A549 (cell line): ENCODE measurements at regions not wholly inside any gene's neighbourhood (a gene's known extent, or its start where the extent isn't known, plus 50 kb on each side); places are given as distances from the start of the nearest gene placed in this dataset.

Source experiments
- ATAC-seq, 2 experiments: fragments of 200-7000 bp in 1 of 2; fragments of >200 bp in 1 of 2; cut with Nextera tagmentation in 1 of 2; cut with Tn5 transposase in 1 of 2; 3 replicates each; pipeline versions ENCODE4 v1.8.0 to v1.9.1; 2018 to 2020; ENCODE audit warnings: mild to moderate bottlenecking in 1 of 2, moderate library complexity in 1 of 2
- CTCF ChIA-PET: fragments of 300-600 bp; sonication (Branson Sonifier 250); formaldehyde crosslinking; extraction: SDS; loops from one replicate; lab custom pipeline; 2021; ENCODE audit warnings: antibody characterized with exemption, inconsistent platforms; lab: Yijun Ruan, JAX
- POLR2A ChIA-PET: fragments of 350-600 bp; formaldehyde crosslinking; extraction: SDS; loops from one replicate; lab custom pipeline; 2021; ENCODE audit warnings: antibody characterized with exemption, inconsistent platforms; lab: Yijun Ruan, JAX
- DNase-seq, 2 experiments: peaks; one replicate each; pipeline versions ENCODE4 v3.0.0 to v3.0.0-alpha.2; 2011 to 2016; ENCODE audit warnings: low read depth in 1 of 2, low spot score in 1 of 2
- FAIRE-seq: peaks from 2 replicates; lab custom pipeline; 2011; peaks lifted over from hg19 to GRCh38; lab: Jason Lieb, UNC
- H3K27ac ChIP-seq, 2 experiments: fragments of >200 bp; sonication (Bioruptor Twin); formaldehyde crosslinking; 3 replicates each; pipeline ENCODE4 v1.5.1; 2016 to 2017
- H3K4me1 ChIP-seq: fragments of >200 bp; sonication (Bioruptor Twin); formaldehyde crosslinking; 3 replicates; pipeline ENCODE4 v1.6.1; 2016
- H3K4me2 ChIP-seq: fragments of >200 bp; sonication (Bioruptor Twin); formaldehyde crosslinking; 3 replicates; pipeline ENCODE4 v1.6.1; 2016
- H3K4me3 ChIP-seq: fragments of >200 bp; sonication (Bioruptor Twin); formaldehyde crosslinking; 3 replicates; pipeline ENCODE4 v1.5.1; 2016
- H3K9me3 ChIP-seq: fragments of >200 bp; sonication (Bioruptor Twin); formaldehyde crosslinking; 3 replicates; pipeline ENCODE4 v1.6.1; 2016
- BCL3 ChIP-seq: fragments of >200 bp; sonication (Bioruptor Twin); formaldehyde crosslinking; IDR thresholded peaks from 3 replicates; pipeline ENCODE4 v1.6.1; 2016
- BHLHE40 ChIP-seq: IDR thresholded peaks from 2 replicates; pipeline ENCODE4 v1.6.1; 2012; ENCODE audit warnings: low read depth, low read length, inconsistent platforms
- CEBPB ChIP-seq, 2 experiments: fragments of >200 bp in 1 of 2; sonication (Bioruptor Twin) in 1 of 2; formaldehyde crosslinking in 1 of 2; IDR thresholded peaks; 2 replicates each; pipeline ENCODE4 v1.6.1; 2012 to 2016
- CHD2 ChIP-seq: fragments of 150-350 bp; IDR thresholded peaks from 2 replicates; pipeline ENCODE4 v1.6.1; 2014; ENCODE audit warnings: low read length; ENCODE audit not compliant: partially characterized antibody
- EHF ChIP-seq: fragments of 250-450 bp; sonication (Bioruptor Pico); IDR thresholded peaks from 2 replicates; pipeline ENCODE4 v1.5.0; 2020; ENCODE audit warnings: mild to moderate bottlenecking
- ELK1 ChIP-seq: fragments of 150-350 bp; IDR thresholded peaks from 2 replicates; pipeline ENCODE4 v1.6.1; 2014; ENCODE audit warnings: low read depth, mild to moderate bottlenecking, low read length
- EP300 ChIP-seq, 2 experiments: fragments of >200 bp; sonication (Bioruptor Twin); formaldehyde crosslinking; IDR thresholded peaks; 2 replicates in 1 of 2; 3 replicates in 1 of 2; pipeline ENCODE4 v1.6.1; 2016 to 2017
- FOSB ChIP-seq: fragments of 250-450 bp; sonication (Bioruptor Pico); IDR thresholded peaks from 2 replicates; pipeline ENCODE4 v1.5.0; 2020; ENCODE audit warnings: mild to moderate bottlenecking, moderate library complexity
- FOXS1 ChIP-seq: fragments of 250-450 bp; sonication (Bioruptor Pico); IDR thresholded peaks from 2 replicates; pipeline ENCODE4 v1.5.0; 2020; ENCODE audit warnings: mild to moderate bottlenecking, moderate library complexity
- HMGXB4 ChIP-seq: fragments of 250-450 bp; sonication (Bioruptor Pico); IDR thresholded peaks from 2 replicates; pipeline ENCODE4 v1.5.0; 2021; ENCODE audit warnings: mild to moderate bottlenecking, moderate library complexity, borderline replicate concordance
- HOXA7 ChIP-seq: fragments of 250-450 bp; sonication (Bioruptor Pico); IDR thresholded peaks from 2 replicates; pipeline ENCODE4 v1.5.0; 2020; ENCODE audit warnings: mild to moderate bottlenecking, moderate library complexity
- HOXB13 ChIP-seq: fragments of 250-450 bp; sonication (Bioruptor Pico); IDR thresholded peaks from 2 replicates; pipeline ENCODE4 v1.5.0; 2020; ENCODE audit warnings: low read depth, mild to moderate bottlenecking, moderate library complexity
- JUN ChIP-seq, 2 experiments: fragments of >200 bp; sonication (Bioruptor Twin); formaldehyde crosslinking; IDR thresholded peaks; 2 replicates in 1 of 2; 3 replicates in 1 of 2; pipeline ENCODE4 v1.6.1; 2016 to 2017
- NFE2L2 ChIP-seq: fragments of 150-350 bp; conservative IDR thresholded peaks from 2 replicates; pipeline ENCODE4 v1.6.1; 2014; ENCODE audit warnings: low read length
- POLR2A ChIP-seq: IDR thresholded peaks from 2 replicates; pipeline ENCODE4 v1.6.1; 2012; ENCODE audit warnings: mild to moderate bottlenecking, low read length
- RAD21 ChIP-seq, 2 experiments: fragments of >200 bp in 1 of 2; sonication (Bioruptor Twin) in 1 of 2; formaldehyde crosslinking in 1 of 2; IDR thresholded peaks in 1 of 2; conservative IDR thresholded peaks in 1 of 2; 2 replicates in 1 of 2; 3 replicates in 1 of 2; pipeline ENCODE4 v1.6.1; 2012 to 2018; ENCODE audit warnings: inconsistent platforms in 1 of 2
- RCOR1 ChIP-seq: fragments of 150-350 bp; IDR thresholded peaks from 2 replicates; pipeline ENCODE4 v1.6.1; 2014; ENCODE audit warnings: antibody characterized with exemption, low read length, low read depth
- RNF2 ChIP-seq: fragments of 200-600 bp; sonication (generic); IDR thresholded peaks from 2 replicates; pipeline ENCODE4 v1.6.1; 2016; ENCODE audit warnings: low read depth, mild to moderate bottlenecking, antibody characterized with exemption, moderate library complexity, borderline replicate concordance
- SMC3 ChIP-seq: fragments of >200 bp; sonication (Bioruptor Twin); formaldehyde crosslinking; IDR thresholded peaks from 3 replicates; pipeline ENCODE4 v1.6.1; 2018; ENCODE audit warnings: inconsistent platforms
- ZSCAN20 ChIP-seq: fragments of 250-450 bp; sonication (Bioruptor Pico); IDR thresholded peaks from 2 replicates; pipeline ENCODE4 v1.8.0; 2022; ENCODE audit warnings: mild to moderate bottlenecking, moderate library complexity
- WGBS: methylation state at CpG from one replicate; pipeline ENCODE4 v1.1.6; 2017; ENCODE audit errors: missing lambda C conversion rate; 5-methylcytosine and 5-hydroxymethylcytosine counted together
- TF ChIP-seq, protein P1 (sequence below): fragments of 200-600 bp; sonication (generic); IDR thresholded peaks from 2 replicates; pipeline ENCODE4 v1.6.1; 2016; ENCODE audit warnings: antibody characterized with exemption, mild to moderate bottlenecking, moderate library complexity
- TF ChIP-seq, protein P2 (sequence below): fragments of >200 bp; sonication (Bioruptor Twin); formaldehyde crosslinking; IDR thresholded peaks from 3 replicates; pipeline ENCODE4 v1.5.1; 2016

DNA sequence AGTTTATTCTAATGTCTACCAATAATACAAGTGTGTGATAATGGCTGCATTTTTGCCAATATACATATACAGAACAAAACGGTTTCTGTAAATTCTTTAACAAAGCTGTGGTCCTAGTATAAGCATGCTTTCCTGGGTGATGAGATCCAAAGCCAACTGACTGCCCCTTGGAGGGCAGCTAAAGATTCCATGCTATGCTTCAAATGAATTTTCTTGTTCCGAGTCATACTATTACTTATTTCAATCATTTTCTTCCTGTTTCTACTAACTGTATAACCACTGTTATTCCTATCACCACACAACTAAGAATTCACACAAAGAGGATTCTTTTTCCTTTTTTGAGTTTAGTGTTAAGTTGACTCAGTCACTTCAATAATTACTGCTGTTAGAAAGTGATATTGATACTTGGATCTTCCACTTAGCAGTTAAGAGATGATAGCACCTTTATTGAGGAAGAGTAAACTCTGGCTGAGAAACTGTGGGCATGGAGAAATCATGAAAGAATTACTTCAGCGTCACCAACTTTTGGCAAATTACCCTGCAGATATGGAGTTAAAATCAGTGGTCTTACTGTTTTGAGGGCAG is 197.5 kb downstream of the ARL4A start:
- Histone ChIP-seq H3K4me1 (peaks cover 20% of the 10 kb centered on the region), H3K4me3 (no peak overlapping the region)
- peak in 1 of 2 experiments; percentile 50; a peak in 2 of 6 replicates for ATAC-seq
- WGBS, result 45% methylated on average over 3 of the region's 3 CpGs
- TF ChIP-seq HMGXB4 (CRISPR knock-in tag), result no peak
- no peak for TF ChIP-seq HOXB13 (CRISPR knock-in tag)
- no peak for TF ChIP-seq FOXS1 (CRISPR knock-in tag)
- no peak for TF ChIP-seq ZSCAN20 (CRISPR knock-in tag)
- no peak for TF ChIP-seq EHF (CRISPR knock-in tag)
- no peak for TF ChIP-seq RCOR1
- TF ChIP-seq CEBPB (IDR thresholded peaks at IDR 0.05), result no peak
- TF ChIP-seq HOXA7 (CRISPR knock-in tag), result no peak
- no peak for TF ChIP-seq CHD2
- no peak for TF ChIP-seq RNF2
- TF ChIP-seq, protein P1, sequence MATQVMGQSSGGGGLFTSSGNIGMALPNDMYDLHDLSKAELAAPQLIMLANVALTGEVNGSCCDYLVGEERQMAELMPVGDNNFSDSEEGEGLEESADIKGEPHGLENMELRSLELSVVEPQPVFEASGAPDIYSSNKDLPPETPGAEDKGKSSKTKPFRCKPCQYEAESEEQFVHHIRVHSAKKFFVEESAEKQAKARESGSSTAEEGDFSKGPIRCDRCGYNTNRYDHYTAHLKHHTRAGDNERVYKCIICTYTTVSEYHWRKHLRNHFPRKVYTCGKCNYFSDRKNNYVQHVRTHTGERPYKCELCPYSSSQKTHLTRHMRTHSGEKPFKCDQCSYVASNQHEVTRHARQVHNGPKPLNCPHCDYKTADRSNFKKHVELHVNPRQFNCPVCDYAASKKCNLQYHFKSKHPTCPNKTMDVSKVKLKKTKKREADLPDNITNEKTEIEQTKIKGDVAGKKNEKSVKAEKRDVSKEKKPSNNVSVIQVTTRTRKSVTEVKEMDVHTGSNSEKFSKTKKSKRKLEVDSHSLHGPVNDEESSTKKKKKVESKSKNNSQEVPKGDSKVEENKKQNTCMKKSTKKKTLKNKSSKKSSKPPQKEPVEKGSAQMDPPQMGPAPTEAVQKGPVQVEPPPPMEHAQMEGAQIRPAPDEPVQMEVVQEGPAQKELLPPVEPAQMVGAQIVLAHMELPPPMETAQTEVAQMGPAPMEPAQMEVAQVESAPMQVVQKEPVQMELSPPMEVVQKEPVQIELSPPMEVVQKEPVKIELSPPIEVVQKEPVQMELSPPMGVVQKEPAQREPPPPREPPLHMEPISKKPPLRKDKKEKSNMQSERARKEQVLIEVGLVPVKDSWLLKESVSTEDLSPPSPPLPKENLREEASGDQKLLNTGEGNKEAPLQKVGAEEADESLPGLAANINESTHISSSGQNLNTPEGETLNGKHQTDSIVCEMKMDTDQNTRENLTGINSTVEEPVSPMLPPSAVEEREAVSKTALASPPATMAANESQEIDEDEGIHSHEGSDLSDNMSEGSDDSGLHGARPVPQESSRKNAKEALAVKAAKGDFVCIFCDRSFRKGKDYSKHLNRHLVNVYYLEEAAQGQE, result no peak
- TF ChIP-seq BHLHE40, result no peak
- no peak for TF ChIP-seq RAD21 (conservative IDR thresholded peaks at IDR 0.05 in 1 of 2, IDR thresholded peaks at IDR 0.05 in 1 of 2)
- TF ChIP-seq, protein P2, sequence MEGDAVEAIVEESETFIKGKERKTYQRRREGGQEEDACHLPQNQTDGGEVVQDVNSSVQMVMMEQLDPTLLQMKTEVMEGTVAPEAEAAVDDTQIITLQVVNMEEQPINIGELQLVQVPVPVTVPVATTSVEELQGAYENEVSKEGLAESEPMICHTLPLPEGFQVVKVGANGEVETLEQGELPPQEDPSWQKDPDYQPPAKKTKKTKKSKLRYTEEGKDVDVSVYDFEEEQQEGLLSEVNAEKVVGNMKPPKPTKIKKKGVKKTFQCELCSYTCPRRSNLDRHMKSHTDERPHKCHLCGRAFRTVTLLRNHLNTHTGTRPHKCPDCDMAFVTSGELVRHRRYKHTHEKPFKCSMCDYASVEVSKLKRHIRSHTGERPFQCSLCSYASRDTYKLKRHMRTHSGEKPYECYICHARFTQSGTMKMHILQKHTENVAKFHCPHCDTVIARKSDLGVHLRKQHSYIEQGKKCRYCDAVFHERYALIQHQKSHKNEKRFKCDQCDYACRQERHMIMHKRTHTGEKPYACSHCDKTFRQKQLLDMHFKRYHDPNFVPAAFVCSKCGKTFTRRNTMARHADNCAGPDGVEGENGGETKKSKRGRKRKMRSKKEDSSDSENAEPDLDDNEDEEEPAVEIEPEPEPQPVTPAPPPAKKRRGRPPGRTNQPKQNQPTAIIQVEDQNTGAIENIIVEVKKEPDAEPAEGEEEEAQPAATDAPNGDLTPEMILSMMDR, result no peak
- no peak for TF ChIP-seq JUN (IDR thresholded peaks at IDR 0.05)
- TF ChIP-seq ELK1, result no peak
- no peak for TF ChIP-seq SMC3
- TF ChIP-seq, all 56 proteins: peak for 0
- CTCF ChIA-PET, result interaction anchor here (0.6 kb wide), 1 partner anchor 128 kb away, joined by 3 read pairs; no protein-coding TSS in a partner anchor
- POLR2A ChIA-PET, result no interaction called here
- Histone ChIP-seq H3K27ac (0 out of 6 replicates have a peak overlapping the region, but pooled peaks of 1 of the 2 experiments have one; percentile 1), H3K9me3 (no peaks in the 10 kb centered on the region), H3K4me2 (peak overlapping the region; percentile 47)
- no peak for FAIRE-seq
- no peak for DNase-seq

- Histone ChIP-seq H3K4me1 (peaks cover 18% of the 10 kb centered on the region), H3K4me2 (no peak overlapping the region), H3K9me3 (no peaks in the 10 kb centered on the region), H3K27ac (no peak overlapping the region), H3K4me3 (no peak overlapping the region)
- TF ChIP-seq NFE2L2 (no peak), EHF (CRISPR knock-in tag) (no peak), EP300 (IDR thresholded peaks at IDR 0.05) (no peak), CHD2 (no peak), POLR2A (no peak), FOSB (CRISPR knock-in tag) (no peak), BCL3 (no peak)
- ChIA-PET CTCF (no interaction called here), POLR2A (no interaction called here)
- DNase-seq (no peak), FAIRE-seq (no peak), ATAC-seq (no peak)
- 95% methylated on average over 2 of the region's 2 CpGs for WGBS
These were observed 201.3 kb downstream of the ARL4A start for GRCh38 chr7:12888717-12889116.
